Spleen (tissue), 7 donors: ENCODE measurements at regions not wholly inside any gene's neighbourhood (a gene's known extent, or its start where the extent isn't known, plus 50 kb on each side); places are given as distances from the start of the nearest gene placed in this dataset.

Experiments used
- CTCF ChIP-seq, 11 experiments: fragments of 200-600 bp in 7 of 11; fragments of 450-650 bp in 4 of 11; sonication (generic) in 4 of 11; IDR thresholded peaks in 8 of 11; conservative IDR thresholded peaks in 3 of 11; 1 replicate in 7 of 11; 2 replicates in 4 of 11; pipeline versions ENCODE4 v1.4.0 to v1.8.0; 2016 to 2021; ENCODE audit warnings: antibody characterized with exemption in 11 of 11, inconsistent platforms in 4 of 11, mild to moderate bottlenecking in 1 of 11
- POLR2A ChIP-seq, 3 donors: fragments of 450-650 bp; IDR thresholded peaks; one replicate each; pipeline ENCODE4 v1.5.1; 2017; ENCODE audit warnings: antibody characterized with exemption in 3 of 3, mild to moderate bottlenecking in 1 of 3
- POLR2AphosphoS5 ChIP-seq, 3 donors: sonication (generic); formaldehyde crosslinking; IDR thresholded peaks; one replicate each; pipeline ENCODE4 v1.5.1; 2017; ENCODE audit warnings: antibody characterized with exemption in 3 of 3
- donor health status: DM: no; HTN: no; CAD: no; lungs with moderate emphysema.
- donor health status: DM: no; HTN: no; CAD: no.
- donor health status: DM: no; HTN: no; CAD: no.

GRCh38 chr11:131099013-131099412 lies 182.7 kb upstream of the SNX19 start:
- no peak for TF ChIP-seq POLR2A (IDR thresholded peaks at IDR 0.05)
- no peak for TF ChIP-seq CTCF (IDR thresholded peaks at IDR 0.05 in 8 of 11, conservative IDR thresholded peaks at IDR 0.05 in 3 of 11)
- TF ChIP-seq POLR2AphosphoS5 (IDR thresholded peaks at IDR 0.05), result no peak
